ENCODE measurements at regions not wholly inside any gene's neighbourhood (a gene's known extent, or its start where the extent isn't known, plus 50 kb on each side); places are given as distances from the start of the nearest gene placed in this dataset.

GRCh38 chr4:120215350-120215749 lies 148.7 kb upstream of the MAD2L1 start:
- BruUV-seq (replicated peaks), result no TSS peak
- TF ChIP-seq, protein P1, sequence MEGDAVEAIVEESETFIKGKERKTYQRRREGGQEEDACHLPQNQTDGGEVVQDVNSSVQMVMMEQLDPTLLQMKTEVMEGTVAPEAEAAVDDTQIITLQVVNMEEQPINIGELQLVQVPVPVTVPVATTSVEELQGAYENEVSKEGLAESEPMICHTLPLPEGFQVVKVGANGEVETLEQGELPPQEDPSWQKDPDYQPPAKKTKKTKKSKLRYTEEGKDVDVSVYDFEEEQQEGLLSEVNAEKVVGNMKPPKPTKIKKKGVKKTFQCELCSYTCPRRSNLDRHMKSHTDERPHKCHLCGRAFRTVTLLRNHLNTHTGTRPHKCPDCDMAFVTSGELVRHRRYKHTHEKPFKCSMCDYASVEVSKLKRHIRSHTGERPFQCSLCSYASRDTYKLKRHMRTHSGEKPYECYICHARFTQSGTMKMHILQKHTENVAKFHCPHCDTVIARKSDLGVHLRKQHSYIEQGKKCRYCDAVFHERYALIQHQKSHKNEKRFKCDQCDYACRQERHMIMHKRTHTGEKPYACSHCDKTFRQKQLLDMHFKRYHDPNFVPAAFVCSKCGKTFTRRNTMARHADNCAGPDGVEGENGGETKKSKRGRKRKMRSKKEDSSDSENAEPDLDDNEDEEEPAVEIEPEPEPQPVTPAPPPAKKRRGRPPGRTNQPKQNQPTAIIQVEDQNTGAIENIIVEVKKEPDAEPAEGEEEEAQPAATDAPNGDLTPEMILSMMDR (conservative IDR thresholded peaks at IDR 0.05), result no peak
- TF ChIP-seq EZH2 (IDR thresholded peaks at IDR 0.05; ENCODE audit: low read depth), result no peak

GRCh38 chr4:120211408-120212015 lies 144.9 kb upstream of the MAD2L1 start:
- ChIA-PET POLR2A (ENCODE audit: unreplicated experiment) (no interaction called here), CTCF (no interaction called here)
- H3K27ac ChIP-seq, result no peak overlapping the region
- peaks cover 5% of the 10 kb centered on the region; the same call in 1 of the 2 replicates for H4K20me1 ChIP-seq (ENCODE audit: insufficient read depth)
- H3K9me2 ChIP-seq (ENCODE audit: insufficient read depth), result no peaks in the 10 kb centered on the region
- TF ChIP-seq, protein P1 (conservative IDR thresholded peaks at IDR 0.05), result no peak
- TF ChIP-seq EZH2 (IDR thresholded peaks at IDR 0.05; ENCODE audit: low read depth), result no peak
- H3K4me2 ChIP-seq, result no peak overlapping the region
- no peaks in the 10 kb centered on the region for H3K36me3 ChIP-seq (ENCODE audit: low read depth)
- BruUV-seq (replicated peaks), result no TSS peak
- no peaks in the 10 kb centered on the region for H3K79me2 ChIP-seq (ENCODE audit: low read depth)
- H3K27me3 ChIP-seq (ENCODE audit: insufficient read depth, low read depth), result no peaks in the 10 kb centered on the region
- no peak for DNase-seq
- H3F3A ChIP-seq (ENCODE audit: insufficient read depth, low read depth), result no peaks in the 10 kb centered on the region
- no peak overlapping the region for H3K4me3 ChIP-seq
- no peak overlapping the region for H2AFZ ChIP-seq
- no peaks in the 10 kb centered on the region for H3K4me1 ChIP-seq (replicated peaks; ENCODE audit: insufficient read depth)
- H3K9me3 ChIP-seq (ENCODE audit: insufficient read depth, low read depth), result no peaks in the 10 kb centered on the region
- intact Hi-C loops (cut with micrococcal nuclease; ENCODE audit: unreplicated experiment), result no loop called here

More at GRCh38 chr4:120215350-120215749, 148.7 kb upstream of the MAD2L1 start:
- H3K36me3 ChIP-seq (ENCODE audit: low read depth), result no peaks in the 10 kb centered on the region
- no peaks in the 10 kb centered on the region for H3K4me1 ChIP-seq (replicated peaks; ENCODE audit: insufficient read depth)
- H3K9me2 ChIP-seq (ENCODE audit: insufficient read depth), result no peaks in the 10 kb centered on the region
- no peak for DNase-seq
- H4K20me1 ChIP-seq (ENCODE audit: insufficient read depth), result peaks cover 5% of the 10 kb centered on the region; the same call in 1 of the 2 replicates
- no peaks in the 10 kb centered on the region for H3K79me2 ChIP-seq (ENCODE audit: low read depth)
- intact Hi-C loops (cut with micrococcal nuclease; ENCODE audit: unreplicated experiment), result no loop called here
- POLR2A ChIA-PET (ENCODE audit: unreplicated experiment), result interaction anchor here (0.8 kb wide), 1 partner anchor 878 kb away, joined by 6 read pairs; no protein-coding TSS in a partner anchor
- H3K9me3 ChIP-seq (ENCODE audit: insufficient read depth, low read depth), result no peaks in the 10 kb centered on the region
- H3K27ac ChIP-seq, result no peak overlapping the region
- H3F3A ChIP-seq (ENCODE audit: insufficient read depth, low read depth), result no peaks in the 10 kb centered on the region
- H3K27me3 ChIP-seq (ENCODE audit: insufficient read depth, low read depth), result no peaks in the 10 kb centered on the region
- CTCF ChIA-PET, result no interaction called here
- H2AFZ ChIP-seq, result no peak overlapping the region
- H3K4me3 ChIP-seq, result no peak overlapping the region
- no peak overlapping the region for H3K4me2 ChIP-seq

DNA sequence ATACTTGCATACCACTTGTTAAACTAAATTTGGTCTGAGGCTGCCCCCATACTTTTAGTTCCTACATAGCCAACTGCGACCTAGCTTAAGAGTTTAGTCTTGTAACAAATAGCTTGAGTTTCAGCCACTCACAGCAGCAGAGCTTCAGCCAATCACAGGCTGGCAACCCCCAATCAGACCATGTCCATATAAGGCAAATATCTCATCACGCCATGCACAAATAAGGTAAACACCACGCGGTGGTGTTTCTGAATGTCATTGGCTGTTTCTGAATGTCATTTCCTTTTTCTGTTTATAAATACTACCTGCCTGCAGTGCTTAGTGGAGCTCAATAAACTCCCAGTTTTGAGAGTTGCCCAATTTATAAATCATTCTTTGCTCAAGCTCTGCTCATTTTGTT lies 143.1 kb upstream of the MAD2L1 start:
- intact Hi-C loops (cut with micrococcal nuclease; ENCODE audit: unreplicated experiment), result no loop called here
- H4K20me1 ChIP-seq (ENCODE audit: insufficient read depth), result peaks cover 5% of the 10 kb centered on the region; the same call in 1 of the 2 replicates
- ChIA-PET CTCF (no interaction called here), POLR2A (ENCODE audit: unreplicated experiment) (no interaction called here)
- TF ChIP-seq, protein P1 (conservative IDR thresholded peaks at IDR 0.05), result no peak
- no peak for TF ChIP-seq EZH2 (IDR thresholded peaks at IDR 0.05; ENCODE audit: low read depth)
- H2AFZ ChIP-seq, result no peak overlapping the region
- H3K4me1 ChIP-seq (replicated peaks; ENCODE audit: insufficient read depth), result no peaks in the 10 kb centered on the region
- H3K4me3 ChIP-seq, result no peak overlapping the region
- no peak overlapping the region for H3K27ac ChIP-seq
- no peaks in the 10 kb centered on the region for H3K27me3 ChIP-seq (ENCODE audit: insufficient read depth, low read depth)
- no peak for DNase-seq
- H3K9me3 ChIP-seq (ENCODE audit: insufficient read depth, low read depth), result no peaks in the 10 kb centered on the region
- no peaks in the 10 kb centered on the region for H3F3A ChIP-seq (ENCODE audit: insufficient read depth, low read depth)
- BruUV-seq (replicated peaks), result no TSS peak
- H3K4me2 ChIP-seq, result no peak overlapping the region
- no peaks in the 10 kb centered on the region for H3K9me2 ChIP-seq (ENCODE audit: insufficient read depth)
- no peaks in the 10 kb centered on the region for H3K36me3 ChIP-seq (ENCODE audit: low read depth)
- no peaks in the 10 kb centered on the region for H3K79me2 ChIP-seq (ENCODE audit: low read depth)
